ENCODE measurements at regions not wholly inside any gene's neighbourhood (a gene's known extent, or its start where the extent isn't known, plus 50 kb on each side); places are given as distances from the start of the nearest gene placed in this dataset.
A peak's percentile ranks its signal among the peaks of the same experiment; 100 is the strongest.

DNA sequence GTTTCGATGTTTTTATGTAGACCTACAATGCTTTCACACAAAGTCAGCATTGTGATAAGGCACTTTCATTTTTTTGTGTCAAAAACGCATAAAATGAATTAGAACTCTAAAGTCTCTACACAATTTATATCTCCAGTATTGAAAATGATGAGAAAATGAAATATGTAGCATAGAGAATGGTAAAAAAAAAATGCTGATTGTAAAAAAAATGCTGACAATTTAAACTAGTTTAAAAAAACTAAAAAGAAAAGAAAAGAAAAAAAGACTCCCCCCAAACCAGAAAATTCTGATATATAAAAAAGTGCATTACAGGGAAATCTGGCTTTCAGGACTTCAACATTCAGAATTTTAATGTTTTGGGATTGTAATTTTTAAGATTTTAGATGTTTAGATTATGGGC, 148.1 kb downstream of the FZD1 start:
- H2AK5ac ChIP-seq (ENCODE audit: low read depth, low read length), result no peak overlapping the region
- no peak overlapping the region for H3K14ac ChIP-seq (ENCODE audit: low read length)
- no CpG with 5 or more reads among the region's 2 CpGs for WGBS, 2 donors (ENCODE audit: extremely low coverage in 2 of 2, insufficient read length in 2 of 2, insufficient replicate concordance in 1 of 2)
- no peak overlapping the region for H2BK15ac ChIP-seq (ENCODE audit: low read length)
- H2BK12ac ChIP-seq (ENCODE audit: low read length), result no peak overlapping the region
- H3K27me3 ChIP-seq (ENCODE audit: control insufficient read depth in 3 of 3, insufficient read depth in 3 of 3, low read depth in 1 of 3, low read length in 3 of 3), result no peaks in the 10 kb centered on the region
- no peak overlapping the region for H3K9ac ChIP-seq (ENCODE audit: low read depth, low read length, poor library complexity)
- H3K36me3 ChIP-seq (replicated peaks in 1 of 2; ENCODE audit: control insufficient read depth in 2 of 2, insufficient read depth in 2 of 2, low read length in 2 of 2), result no peaks in the 10 kb centered on the region
- H2AFZ ChIP-seq (ENCODE audit: low read length), result no peak overlapping the region
- no peak for DNase-seq (ENCODE audit: low spot score)
- no peak overlapping the region for H3K27ac ChIP-seq (replicated peaks; ENCODE audit: low read length)
- H3K4me2 ChIP-seq (ENCODE audit: insufficient read depth, low read length, poor library complexity, severe bottlenecking), result no peak overlapping the region
- no peak overlapping the region for H4K91ac ChIP-seq (ENCODE audit: low read depth, low read length, poor library complexity)
- no peak overlapping the region for H3K4ac ChIP-seq (ENCODE audit: low read length)
- no peak overlapping the region for H3K23ac ChIP-seq (ENCODE audit: low read depth, low read length, poor library complexity)
- no peak overlapping the region for H2BK120ac ChIP-seq (ENCODE audit: low read depth, low read length)
- H4K8ac ChIP-seq (ENCODE audit: low read depth, low read length), result no peak overlapping the region
- peaks cover 0 to 2% of the 10 kb centered on the region in 2 donors for H3K4me1 ChIP-seq (ENCODE audit: control insufficient read depth in 2 of 2, insufficient read depth in 1 of 2, low read depth in 1 of 2, low read length in 2 of 2)
- H2BK5ac ChIP-seq (ENCODE audit: low read length), result no peak overlapping the region
- no peaks in the 10 kb centered on the region for H3K9me3 ChIP-seq (replicated peaks in 1 of 2; ENCODE audit: control insufficient read depth in 2 of 2, insufficient read depth in 1 of 2, low read depth in 1 of 2, low read length in 2 of 2)
- no peaks in the 10 kb centered on the region for H3K79me1 ChIP-seq (ENCODE audit: low read depth, low read length)
- H3K4me3 ChIP-seq (ENCODE audit: low read length in 2 of 2), result no peak overlapping the region
- no peak overlapping the region for H3K18ac ChIP-seq (ENCODE audit: low read length)

- Histone ChIP-seq H3K4me1 (ENCODE audit: control insufficient read depth in 2 of 2, insufficient read depth in 1 of 2, low read depth in 1 of 2, low read length in 2 of 2) (no peaks in the 10 kb centered on the region), H3K4me3 (ENCODE audit: low read length in 2 of 2) (no peak overlapping the region), H4K91ac (ENCODE audit: low read depth, low read length, poor library complexity) (no peak overlapping the region), H3K27ac (replicated peaks; ENCODE audit: low read length) (no peak overlapping the region), H3K18ac (ENCODE audit: low read length) (no peak overlapping the region), H3K4ac (ENCODE audit: low read length) (no peak overlapping the region), H3K27me3 (ENCODE audit: control insufficient read depth in 3 of 3, insufficient read depth in 3 of 3, low read depth in 1 of 3, low read length in 3 of 3) (no peaks in the 10 kb centered on the region), H2BK15ac (ENCODE audit: low read length) (no peak overlapping the region), H3K4me2 (ENCODE audit: insufficient read depth, low read length, poor library complexity, severe bottlenecking) (no peak overlapping the region), H3K79me1 (ENCODE audit: low read depth, low read length) (no peaks in the 10 kb centered on the region), H2AK5ac (ENCODE audit: low read depth, low read length) (no peak overlapping the region), H2BK5ac (ENCODE audit: low read length) (no peak overlapping the region), H2BK12ac (ENCODE audit: low read length) (no peak overlapping the region), H4K8ac (ENCODE audit: low read depth, low read length) (no peak overlapping the region), H3K9ac (ENCODE audit: low read depth, low read length, poor library complexity) (no peak overlapping the region), H3K36me3 (replicated peaks in 1 of 2; ENCODE audit: control insufficient read depth in 2 of 2, insufficient read depth in 2 of 2, low read length in 2 of 2) (no peaks in the 10 kb centered on the region), H3K14ac (ENCODE audit: low read length) (no peak overlapping the region), H2BK120ac (ENCODE audit: low read depth, low read length) (no peak overlapping the region), H3K23ac (ENCODE audit: low read depth, low read length, poor library complexity) (no peak overlapping the region), H2AFZ (ENCODE audit: low read length) (no peak overlapping the region), H3K9me3 (replicated peaks in 1 of 2; ENCODE audit: control insufficient read depth in 2 of 2, insufficient read depth in 1 of 2, low read depth in 1 of 2, low read length in 2 of 2) (no peaks in the 10 kb centered on the region)
- no CpG with 5 or more reads among the region's 2 CpGs for WGBS, 2 donors (ENCODE audit: extremely low coverage in 2 of 2, insufficient read length in 2 of 2, insufficient replicate concordance in 1 of 2)
- DNase-seq (ENCODE audit: low spot score), result no peak
Observed at GRCh38 chr7:91414734-91415133, 150.5 kb downstream of the FZD1 start.

DNA sequence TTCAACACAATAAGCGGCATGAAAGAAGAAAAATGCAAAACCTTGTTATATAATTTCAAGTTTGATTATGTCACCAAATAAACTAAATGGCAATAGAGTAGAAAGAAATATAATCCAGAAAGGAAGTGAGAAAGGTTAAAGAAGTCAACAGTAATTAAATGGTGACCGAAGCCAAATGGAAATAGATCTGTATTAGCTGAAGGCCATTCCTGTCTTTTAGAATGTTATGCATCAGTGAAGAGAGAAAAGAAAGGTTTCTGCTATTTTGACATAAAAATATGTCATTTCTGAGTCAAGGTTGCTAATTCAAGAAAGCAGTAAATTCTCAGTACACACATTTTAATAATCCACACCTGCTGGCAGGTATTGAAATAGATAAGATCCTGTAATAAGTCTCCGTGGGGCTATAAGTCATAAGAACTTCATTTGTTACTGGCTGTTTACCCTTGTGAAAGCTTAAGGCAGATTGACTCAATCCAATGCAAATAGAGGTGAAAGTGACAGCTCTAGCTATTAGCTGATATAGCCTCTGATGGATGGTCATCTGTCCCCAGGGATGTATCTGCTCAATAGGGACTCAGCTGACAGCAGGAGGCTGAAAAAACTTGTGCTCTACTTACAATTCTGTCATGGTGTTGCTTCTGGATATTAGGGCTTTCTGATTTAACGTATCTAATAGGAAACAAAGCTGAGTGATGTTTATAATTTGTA, 152.1 kb downstream of the FZD1 start:
- Histone ChIP-seq H2BK12ac (ENCODE audit: low read length) (no peak overlapping the region), H3K79me1 (ENCODE audit: low read depth, low read length) (no peaks in the 10 kb centered on the region), H4K8ac (ENCODE audit: low read depth, low read length) (no peak overlapping the region), H3K27me3 (ENCODE audit: control insufficient read depth in 3 of 3, insufficient read depth in 3 of 3, low read depth in 1 of 3, low read length in 3 of 3) (no peaks in the 10 kb centered on the region), H2BK15ac (ENCODE audit: low read length) (no peak overlapping the region), H3K36me3 (replicated peaks in 1 of 2; ENCODE audit: control insufficient read depth in 2 of 2, insufficient read depth in 2 of 2, low read length in 2 of 2) (no peaks in the 10 kb centered on the region), H3K4me3 (ENCODE audit: low read length in 2 of 2) (no peak overlapping the region), H3K23ac (ENCODE audit: low read depth, low read length, poor library complexity) (no peak overlapping the region), H3K18ac (ENCODE audit: low read length) (no peak overlapping the region), H3K4me2 (ENCODE audit: insufficient read depth, low read length, poor library complexity, severe bottlenecking) (no peak overlapping the region), H3K14ac (ENCODE audit: low read length) (no peak overlapping the region), H3K4ac (ENCODE audit: low read length) (no peak overlapping the region), H4K91ac (ENCODE audit: low read depth, low read length, poor library complexity) (no peak overlapping the region), H2AK5ac (ENCODE audit: low read depth, low read length) (no peak overlapping the region), H2AFZ (ENCODE audit: low read length) (no peak overlapping the region), H3K9me3 (replicated peaks in 1 of 2; ENCODE audit: control insufficient read depth in 2 of 2, insufficient read depth in 1 of 2, low read depth in 1 of 2, low read length in 2 of 2) (no peaks in the 10 kb centered on the region), H3K27ac (replicated peaks; ENCODE audit: low read length) (no peak overlapping the region), H2BK5ac (ENCODE audit: low read length) (no peak overlapping the region), H3K9ac (ENCODE audit: low read depth, low read length, poor library complexity) (no peak overlapping the region), H3K4me1 (ENCODE audit: control insufficient read depth in 2 of 2, insufficient read depth in 1 of 2, low read depth in 1 of 2, low read length in 2 of 2) (no peaks in the 10 kb centered on the region), H2BK120ac (ENCODE audit: low read depth, low read length) (no peak overlapping the region)
- WGBS, 2 donors (ENCODE audit: extremely low coverage in 2 of 2, insufficient read length in 2 of 2, insufficient replicate concordance in 1 of 2), result no CpG with 5 or more reads among the region's 4 CpGs
- DNase-seq (ENCODE audit: low spot score), result no peak

- no peak overlapping the region for H3K4me3 ChIP-seq (ENCODE audit: low read length in 2 of 2)
- no peak overlapping the region for H2BK12ac ChIP-seq (ENCODE audit: low read length)
- no peak overlapping the region for H4K8ac ChIP-seq (ENCODE audit: low read depth, low read length)
- no peak overlapping the region for H4K91ac ChIP-seq (ENCODE audit: low read depth, low read length, poor library complexity)
- DNase-seq (ENCODE audit: low spot score), result no peak
- H3K4me2 ChIP-seq (ENCODE audit: insufficient read depth, low read length, poor library complexity, severe bottlenecking), result no peak overlapping the region
- no peak overlapping the region for H3K4ac ChIP-seq (ENCODE audit: low read length)
- H3K4me1 ChIP-seq (ENCODE audit: control insufficient read depth in 2 of 2, insufficient read depth in 1 of 2, low read depth in 1 of 2, low read length in 2 of 2), result no peaks in the 10 kb centered on the region
- H3K23ac ChIP-seq (ENCODE audit: low read depth, low read length, poor library complexity), result no peak overlapping the region
- H3K27ac ChIP-seq (replicated peaks; ENCODE audit: low read length), result no peak overlapping the region
- peak overlapping the region; percentile 12 for H2AFZ ChIP-seq (ENCODE audit: low read length)
- no CpG with 5 or more reads among the region's 4 CpGs for WGBS, 2 donors (ENCODE audit: extremely low coverage in 2 of 2, insufficient read length in 2 of 2, insufficient replicate concordance in 1 of 2)
- no peak overlapping the region for H2BK120ac ChIP-seq (ENCODE audit: low read depth, low read length)
- H3K18ac ChIP-seq (ENCODE audit: low read length), result no peak overlapping the region
- H2BK5ac ChIP-seq (ENCODE audit: low read length), result no peak overlapping the region
- H2AK5ac ChIP-seq (ENCODE audit: low read depth, low read length), result no peak overlapping the region
- no peak overlapping the region for H2BK15ac ChIP-seq (ENCODE audit: low read length)
- no peaks in the 10 kb centered on the region for H3K79me1 ChIP-seq (ENCODE audit: low read depth, low read length)
- no peak overlapping the region for H3K14ac ChIP-seq (ENCODE audit: low read length)
- no peaks in the 10 kb centered on the region for H3K9me3 ChIP-seq (replicated peaks in 1 of 2; ENCODE audit: control insufficient read depth in 2 of 2, insufficient read depth in 1 of 2, low read depth in 1 of 2, low read length in 2 of 2)
- H3K27me3 ChIP-seq (ENCODE audit: control insufficient read depth in 3 of 3, insufficient read depth in 3 of 3, low read depth in 1 of 3, low read length in 3 of 3), result no peaks in the 10 kb centered on the region
- no peak overlapping the region for H3K9ac ChIP-seq (ENCODE audit: low read depth, low read length, poor library complexity)
- no peaks in the 10 kb centered on the region for H3K36me3 ChIP-seq (replicated peaks in 1 of 2; ENCODE audit: control insufficient read depth in 2 of 2, insufficient read depth in 2 of 2, low read length in 2 of 2)
Observed at GRCh38 chr7:91420606-91421005, 156.4 kb downstream of the FZD1 start.
